ENCODE measurements at regions not wholly inside any gene's neighbourhood (a gene's known extent, or its start where the extent isn't known, plus 50 kb on each side); places are given as distances from the start of the nearest gene placed in this dataset.

DNA sequence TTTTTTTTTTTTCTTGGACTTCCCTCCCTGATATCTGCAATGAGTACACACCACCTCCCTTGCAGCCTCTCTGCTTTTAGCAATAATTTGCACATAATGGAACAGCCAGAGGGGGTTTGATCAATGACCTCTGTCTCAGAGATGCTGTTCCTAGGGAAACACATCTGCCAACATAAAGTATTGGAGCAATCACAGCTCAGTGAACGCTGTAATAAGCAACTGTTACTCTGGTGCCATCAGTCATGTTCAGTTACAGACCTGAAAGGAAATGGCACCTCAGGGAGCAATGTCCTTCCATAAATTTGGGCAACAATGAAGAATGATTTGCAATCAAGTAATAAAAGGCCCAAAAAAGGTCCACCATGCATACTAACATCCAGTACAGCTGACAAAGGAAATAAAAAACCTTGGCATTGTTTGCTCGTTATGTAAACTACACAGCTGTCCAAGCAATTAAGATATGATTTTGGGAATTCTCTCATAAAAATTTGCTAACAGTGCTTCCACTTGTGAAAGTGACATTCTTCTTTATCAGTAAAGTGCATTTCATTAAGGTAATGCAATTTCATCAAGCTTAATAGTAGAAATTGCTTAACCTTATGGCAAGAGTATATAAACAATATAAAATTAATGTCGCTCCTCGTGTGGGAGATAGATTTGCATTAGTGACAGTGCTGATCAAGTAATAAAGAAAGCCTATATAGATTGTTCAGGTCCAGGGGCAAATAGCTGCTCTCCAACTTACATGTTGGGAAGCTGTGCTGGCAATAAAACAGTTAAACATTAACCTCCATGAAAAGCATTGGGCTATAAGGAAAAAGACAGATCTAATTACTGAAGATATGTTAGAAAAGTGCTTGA, 167.8 kb downstream of the RASEF start:
- TF ChIP-seq, protein P1, sequence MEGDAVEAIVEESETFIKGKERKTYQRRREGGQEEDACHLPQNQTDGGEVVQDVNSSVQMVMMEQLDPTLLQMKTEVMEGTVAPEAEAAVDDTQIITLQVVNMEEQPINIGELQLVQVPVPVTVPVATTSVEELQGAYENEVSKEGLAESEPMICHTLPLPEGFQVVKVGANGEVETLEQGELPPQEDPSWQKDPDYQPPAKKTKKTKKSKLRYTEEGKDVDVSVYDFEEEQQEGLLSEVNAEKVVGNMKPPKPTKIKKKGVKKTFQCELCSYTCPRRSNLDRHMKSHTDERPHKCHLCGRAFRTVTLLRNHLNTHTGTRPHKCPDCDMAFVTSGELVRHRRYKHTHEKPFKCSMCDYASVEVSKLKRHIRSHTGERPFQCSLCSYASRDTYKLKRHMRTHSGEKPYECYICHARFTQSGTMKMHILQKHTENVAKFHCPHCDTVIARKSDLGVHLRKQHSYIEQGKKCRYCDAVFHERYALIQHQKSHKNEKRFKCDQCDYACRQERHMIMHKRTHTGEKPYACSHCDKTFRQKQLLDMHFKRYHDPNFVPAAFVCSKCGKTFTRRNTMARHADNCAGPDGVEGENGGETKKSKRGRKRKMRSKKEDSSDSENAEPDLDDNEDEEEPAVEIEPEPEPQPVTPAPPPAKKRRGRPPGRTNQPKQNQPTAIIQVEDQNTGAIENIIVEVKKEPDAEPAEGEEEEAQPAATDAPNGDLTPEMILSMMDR (IDR thresholded peaks at IDR 0.05; ENCODE audit: borderline replicate concordance, extremely low read depth, low read length, poor library complexity, severe bottlenecking), result no peak
- TF ChIP-seq EZH2 (IDR thresholded peaks at IDR 0.05; ENCODE audit: borderline replicate concordance, low read depth, low read length, severe bottlenecking), result no peak
